ENCODE measurements at regions not wholly inside any gene's neighbourhood (a gene's known extent, or its start where the extent isn't known, plus 50 kb on each side); places are given as distances from the start of the nearest gene placed in this dataset.
A peak's percentile ranks its signal among the peaks of the same experiment; 100 is the strongest.

- no peak overlapping the region for H3K27ac Mint-ChIP-seq (ENCODE audit: unreplicated experiment)
- no peaks in the 10 kb centered on the region for H3K36me3 ChIP-seq (ENCODE audit: control insufficient read depth, insufficient read depth, low read length)
- H3K9me3 ChIP-seq = no peaks in the 10 kb centered on the region
- H3K4me3 ChIP-seq (ENCODE audit: low read depth, low read length) = no peak overlapping the region
- no peaks in the 10 kb centered on the region for H3K4me1 ChIP-seq
- intact Hi-C loops (cut with micrococcal nuclease; ENCODE audit: unreplicated experiment) = no loop called here
- no peak overlapping the region for H3K4me3 Mint-ChIP-seq (ENCODE audit: unreplicated experiment)
- DNase-seq = no peak
- no peaks in the 10 kb centered on the region for H3K9me3 Mint-ChIP-seq (ENCODE audit: unreplicated experiment)
- no peaks in the 10 kb centered on the region for H3K36me3 Mint-ChIP-seq (ENCODE audit: insufficient read depth, unreplicated experiment)
- peaks cover 5% of the 10 kb centered on the region for H3K4me1 Mint-ChIP-seq (ENCODE audit: low read depth, unreplicated experiment)
- no peaks in the 10 kb centered on the region for H3K27me3 Mint-ChIP-seq (ENCODE audit: insufficient read depth, unreplicated experiment)
- CTCF ChIA-PET = no interaction called here
- POLR2A ChIA-PET = no interaction called here
- BruUV-seq (replicated peaks) = no TSS peak
- TF ChIP-seq CTCF (IDR thresholded peaks at IDR 0.05; ENCODE audit: insufficient read depth in 1 of 2, low read depth in 1 of 2, low read length in 1 of 2, severe bottlenecking in 1 of 2, unreplicated experiment in 1 of 2) = no peak
- H3K27me3 ChIP-seq (replicated peaks; ENCODE audit: control insufficient read depth, insufficient read depth, low read length) = no peaks in the 10 kb centered on the region
Measured at GRCh38 chr10:80760914-80761371, 223.2 kb downstream of the SH2D4B start.

- CTCF ChIA-PET = no interaction called here
- no peak overlapping the region for H3K4me3 ChIP-seq (ENCODE audit: low read depth, low read length)
Measured at GRCh38 chr10:80767963-80768362, 230.3 kb downstream of the SH2D4B start.

GRCh38 chr10:80769700-80770160 is 232.0 kb downstream of the SH2D4B start:
- intact Hi-C loops (cut with micrococcal nuclease; ENCODE audit: unreplicated experiment) = loop anchor here (5.0 kb wide), 2 partner anchors 67 to 153 kb away; no protein-coding TSS in a partner anchor

More at GRCh38 chr10:80767963-80768362, 230.3 kb downstream of the SH2D4B start:
- no peak for TF ChIP-seq CTCF (IDR thresholded peaks at IDR 0.05; ENCODE audit: insufficient read depth in 1 of 2, low read depth in 1 of 2, low read length in 1 of 2, severe bottlenecking in 1 of 2, unreplicated experiment in 1 of 2)
- Histone ChIP-seq H3K4me1 (peaks cover 25% of the 10 kb centered on the region), H3K9me3 (no peaks in the 10 kb centered on the region), H3K27me3 (replicated peaks; ENCODE audit: control insufficient read depth, insufficient read depth, low read length) (no peaks in the 10 kb centered on the region), H3K36me3 (ENCODE audit: control insufficient read depth, insufficient read depth, low read length) (no peaks in the 10 kb centered on the region)
- peaks cover 2% of the 10 kb centered on the region for H3K27me3 Mint-ChIP-seq (ENCODE audit: insufficient read depth, unreplicated experiment)
- no peaks in the 10 kb centered on the region for H3K36me3 Mint-ChIP-seq (ENCODE audit: insufficient read depth, unreplicated experiment)
- no peak overlapping the region for H3K27ac Mint-ChIP-seq (ENCODE audit: unreplicated experiment)
- H3K9me3 Mint-ChIP-seq (ENCODE audit: unreplicated experiment) = peaks cover 2% of the 10 kb centered on the region
- BruUV-seq (replicated peaks) = no TSS peak
- no peak overlapping the region for H3K4me3 Mint-ChIP-seq (ENCODE audit: unreplicated experiment)
- POLR2A ChIA-PET = no interaction called here
- H3K4me1 Mint-ChIP-seq (ENCODE audit: low read depth, unreplicated experiment) = peaks cover 28% of the 10 kb centered on the region
- no peak for DNase-seq
- intact Hi-C loops (cut with micrococcal nuclease; ENCODE audit: unreplicated experiment) = no loop called here

More at GRCh38 chr10:80769700-80770160, 232.0 kb downstream of the SH2D4B start:
- Histone ChIP-seq H3K27me3 (replicated peaks; ENCODE audit: control insufficient read depth, insufficient read depth, low read length) (no peaks in the 10 kb centered on the region), H3K36me3 (ENCODE audit: control insufficient read depth, insufficient read depth, low read length) (no peaks in the 10 kb centered on the region), H3K4me1 (peaks cover 38% of the 10 kb centered on the region), H3K9me3 (no peaks in the 10 kb centered on the region), H3K4me3 (ENCODE audit: low read depth, low read length) (no peak overlapping the region)
- ChIA-PET CTCF (no interaction called here), POLR2A (no interaction called here)
- peaks cover 39% of the 10 kb centered on the region for H3K4me1 Mint-ChIP-seq (ENCODE audit: low read depth, unreplicated experiment)
- peaks cover 7% of the 10 kb centered on the region for H3K36me3 Mint-ChIP-seq (ENCODE audit: insufficient read depth, unreplicated experiment)
- DNase-seq = no peak
- peak overlapping the region; percentile 23 for H3K4me3 Mint-ChIP-seq (ENCODE audit: unreplicated experiment)
- BruUV-seq (replicated peaks) = no TSS peak
- H3K27me3 Mint-ChIP-seq (ENCODE audit: insufficient read depth, unreplicated experiment) = peaks cover 2% of the 10 kb centered on the region
- TF ChIP-seq CTCF (IDR thresholded peaks at IDR 0.05; ENCODE audit: insufficient read depth in 1 of 2, low read depth in 1 of 2, low read length in 1 of 2, severe bottlenecking in 1 of 2, unreplicated experiment in 1 of 2) = no peak
- peak overlapping the region; percentile 67 for H3K27ac Mint-ChIP-seq (ENCODE audit: unreplicated experiment)
- H3K9me3 Mint-ChIP-seq (ENCODE audit: unreplicated experiment) = peaks cover 13% of the 10 kb centered on the region
